Tibial artery (tissue), 4 donors: ENCODE measurements at regions not wholly inside any gene's neighbourhood (a gene's known extent, or its start where the extent isn't known, plus 50 kb on each side); places are given as distances from the start of the nearest gene placed in this dataset.

Experiments
- DNase-seq, 2 donors: peaks; one replicate each; pipeline ENCODE4 v3.0.0-alpha.2; 2019
- H3K27ac ChIP-seq, 2 donors: fragments of 200-600 bp; sonication (generic) in 1 of 2; 1 replicate in 1 of 2; 2 replicates in 1 of 2; pipeline ENCODE4 v1.5.1; 2018 to 2019; ENCODE audit warnings: mild to moderate bottlenecking in 1 of 2
- H3K27me3 ChIP-seq, 2 donors: fragments of 200-600 bp; sonication (generic) in 1 of 2; one replicate each; pipeline versions ENCODE4 v1.5.1 to v1.6.0; 2016 to 2019
- H3K36me3 ChIP-seq, 3 donors: fragments of 200-600 bp; sonication (generic) in 2 of 3; one replicate each; pipeline ENCODE4 v1.5.1; 2016 to 2019; ENCODE audit warnings: mild to moderate bottlenecking in 2 of 3
- H3K4me1 ChIP-seq, 4 donors: fragments of 200-600 bp; sonication (generic) in 2 of 4; 1 replicate in 3 of 4; 2 replicates in 1 of 4; pipeline ENCODE4 v1.5.1; 2016 to 2019
- H3K4me3 ChIP-seq, 2 donors: fragments of 200-600 bp; sonication (generic) in 1 of 2; 1 replicate in 1 of 2; 2 replicates in 1 of 2; pipeline ENCODE4 v1.5.1; 2018 to 2019; ENCODE audit warnings: mild to moderate bottlenecking in 2 of 2
- H3K9me3 ChIP-seq, 3 donors: fragments of 200-600 bp; sonication (generic) in 1 of 3; one replicate each; pipeline ENCODE4 v1.5.1; 2016 to 2019
- intact Hi-C: fragments of 100-400 bp; cut with DNase I; formaldehyde crosslinking; loops from one replicate; pipeline ENCODE4 v1.15.0; 2023; ENCODE audit warnings: low total_unique reads
- TF ChIP-seq, protein P1 (sequence below), 2 experiments: fragments of 200-600 bp in 1 of 2; fragments of 450-650 bp in 1 of 2; IDR thresholded peaks; one replicate each; pipeline ENCODE4 v1.5.1; 2017 to 2019; ENCODE audit warnings: antibody characterized with exemption in 2 of 2, mild to moderate bottlenecking in 1 of 2, moderate library complexity in 1 of 2

DNA sequence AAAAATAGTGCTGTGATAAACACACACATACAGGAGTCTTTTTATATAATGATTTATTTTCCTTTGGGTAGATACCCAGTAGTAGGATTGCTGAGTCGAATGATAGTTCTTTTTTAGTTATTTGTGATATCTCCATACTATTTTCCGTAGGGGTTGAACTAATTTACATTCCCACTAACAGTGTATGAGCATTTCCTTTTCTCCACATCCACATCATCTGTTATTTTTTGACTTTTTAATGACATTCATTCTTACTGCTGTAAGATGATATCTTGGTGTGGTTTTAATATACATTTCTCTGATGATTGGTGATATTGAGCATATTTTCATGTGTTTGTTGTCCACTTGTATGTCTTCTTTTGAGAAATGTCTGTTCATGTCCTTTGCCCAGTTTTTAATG, 78.3 kb downstream of the NIBAN1 start:
- Histone ChIP-seq H3K27me3 (no peaks in the 10 kb centered on the region), H3K27ac (no peak overlapping the region), H3K36me3 (peaks cover 11 to 17% (median 15%) of the 10 kb centered on the region in 3 donors), H3K4me3 (no peak overlapping the region), H3K4me1 (peaks cover 0 to 52% (median 15%) of the 10 kb centered on the region in 4 donors), H3K9me3 (no peaks in the 10 kb centered on the region)
- DNase-seq: no peak
- TF ChIP-seq, protein P1, sequence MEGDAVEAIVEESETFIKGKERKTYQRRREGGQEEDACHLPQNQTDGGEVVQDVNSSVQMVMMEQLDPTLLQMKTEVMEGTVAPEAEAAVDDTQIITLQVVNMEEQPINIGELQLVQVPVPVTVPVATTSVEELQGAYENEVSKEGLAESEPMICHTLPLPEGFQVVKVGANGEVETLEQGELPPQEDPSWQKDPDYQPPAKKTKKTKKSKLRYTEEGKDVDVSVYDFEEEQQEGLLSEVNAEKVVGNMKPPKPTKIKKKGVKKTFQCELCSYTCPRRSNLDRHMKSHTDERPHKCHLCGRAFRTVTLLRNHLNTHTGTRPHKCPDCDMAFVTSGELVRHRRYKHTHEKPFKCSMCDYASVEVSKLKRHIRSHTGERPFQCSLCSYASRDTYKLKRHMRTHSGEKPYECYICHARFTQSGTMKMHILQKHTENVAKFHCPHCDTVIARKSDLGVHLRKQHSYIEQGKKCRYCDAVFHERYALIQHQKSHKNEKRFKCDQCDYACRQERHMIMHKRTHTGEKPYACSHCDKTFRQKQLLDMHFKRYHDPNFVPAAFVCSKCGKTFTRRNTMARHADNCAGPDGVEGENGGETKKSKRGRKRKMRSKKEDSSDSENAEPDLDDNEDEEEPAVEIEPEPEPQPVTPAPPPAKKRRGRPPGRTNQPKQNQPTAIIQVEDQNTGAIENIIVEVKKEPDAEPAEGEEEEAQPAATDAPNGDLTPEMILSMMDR (IDR thresholded peaks at IDR 0.05): no peak
- intact Hi-C loops: no loop called here

GRCh38 chr1:184895086-184895485, 79.2 kb downstream of the NIBAN1 start:
- intact Hi-C loops: no loop called here
- DNase-seq: no peak
- no peaks in the 10 kb centered on the region for H3K27me3 ChIP-seq
- H3K36me3 ChIP-seq: peaks cover 11 to 17% (median 15%) of the 10 kb centered on the region in 3 donors
- peaks cover 0 to 52% (median 10%) of the 10 kb centered on the region in 4 donors for H3K4me1 ChIP-seq
- TF ChIP-seq, protein P1 (IDR thresholded peaks at IDR 0.05): no peak
- no peaks in the 10 kb centered on the region for H3K9me3 ChIP-seq
- H3K27ac ChIP-seq: no peak overlapping the region
- no peak overlapping the region for H3K4me3 ChIP-seq

GRCh38 chr1:184893695-184894094, 80.6 kb downstream of the NIBAN1 start:
- Histone ChIP-seq H3K4me3 (no peak overlapping the region), H3K27me3 (no peaks in the 10 kb centered on the region), H3K9me3 (no peaks in the 10 kb centered on the region), H3K27ac (peak overlapping the region in 1 of 2 donors; percentile 85), H3K4me1 (peaks cover 0 to 62% (median 19%) of the 10 kb centered on the region in 4 donors), H3K36me3 (peaks cover 10 to 17% (median 15%) of the 10 kb centered on the region in 3 donors)
- intact Hi-C loops: no loop called here
- no peak for DNase-seq
- TF ChIP-seq, protein P1 (IDR thresholded peaks at IDR 0.05): no peak

DNA sequence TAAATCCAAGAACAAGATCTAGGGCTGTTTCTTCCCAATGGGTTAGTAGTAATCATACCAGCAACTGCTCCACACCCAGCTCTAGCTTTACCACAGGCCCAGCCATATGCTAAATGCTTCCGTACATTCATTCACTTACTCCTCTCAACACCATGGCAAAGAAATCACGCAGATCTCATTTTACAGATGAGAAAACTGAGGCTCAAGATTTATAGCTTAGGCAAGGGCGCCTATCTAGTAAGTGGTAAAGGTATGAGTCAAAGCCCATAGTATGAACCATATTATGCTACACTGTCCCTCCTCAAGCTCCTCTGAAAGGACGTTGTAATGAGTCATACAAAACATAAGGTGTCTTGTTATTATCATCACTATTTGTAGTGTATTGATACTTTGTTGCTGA, 82.2 kb downstream of the NIBAN1 start:
- H3K4me1 ChIP-seq: peaks cover 0 to 78% (median 27%) of the 10 kb centered on the region in 4 donors
- H3K27ac ChIP-seq: peak overlapping the region in 1 of 2 donors; percentile 85
- no peak for DNase-seq

GRCh38 chr1:184891440-184891839, 82.9 kb downstream of the NIBAN1 start:
- Histone ChIP-seq H3K4me3 (no peak overlapping the region), H3K36me3 (no peaks in the 10 kb centered on the region), H3K4me1 (peaks cover 0 to 85% (median 27%) of the 10 kb centered on the region in 4 donors), H3K27ac (peak overlapping the region; percentile 66 to 85), H3K27me3 (no peaks in the 10 kb centered on the region), H3K9me3 (no peaks in the 10 kb centered on the region)
- no peak for DNase-seq
- TF ChIP-seq, protein P1 (IDR thresholded peaks at IDR 0.05): no peak
- intact Hi-C loops: no loop called here

More for the DNA sequence above, 82.2 kb downstream of the NIBAN1 start:
- intact Hi-C loops: no loop called here
- no peaks in the 10 kb centered on the region for H3K9me3 ChIP-seq
- no peaks in the 10 kb centered on the region for H3K27me3 ChIP-seq
- peaks cover 0 to 4% (median under 1%) of the 10 kb centered on the region in 3 donors for H3K36me3 ChIP-seq
- no peak overlapping the region for H3K4me3 ChIP-seq
- TF ChIP-seq, protein P1 (IDR thresholded peaks at IDR 0.05): no peak

GRCh38 chr1:184890539-184890973, 83.8 kb downstream of the NIBAN1 start:
- TF ChIP-seq, protein P1 (IDR thresholded peaks at IDR 0.05): no peak
- no peaks in the 10 kb centered on the region for H3K36me3 ChIP-seq
- peak overlapping the region; percentile 11 to 12 for H3K4me3 ChIP-seq
- no peaks in the 10 kb centered on the region for H3K27me3 ChIP-seq
- DNase-seq: peak in 1 of 2 donors; percentile 49
- H3K9me3 ChIP-seq: no peaks in the 10 kb centered on the region
- peaks cover 0 to 93% (median 30%) of the 10 kb centered on the region in 4 donors for H3K4me1 ChIP-seq
- H3K27ac ChIP-seq: peak overlapping the region; percentile 66 to 85
- intact Hi-C loops: no loop called here
